AG20443 (cell line): ENCODE measurements at regions not wholly inside any gene's neighbourhood (a gene's known extent, or its start where the extent isn't known, plus 50 kb on each side); places are given as distances from the start of the nearest gene placed in this dataset.
"Not testable (repeated sequence)": the region's sequence is repeated elsewhere in the genome, so short reads cannot be mapped to it uniquely, and the experiment has no call there.

ENCODE experiments used
- DNase-seq: peaks from one replicate; pipeline ENCODE4 v3.0.0; 2012; ENCODE audit warnings: low spot score, mixed read lengths

DNA sequence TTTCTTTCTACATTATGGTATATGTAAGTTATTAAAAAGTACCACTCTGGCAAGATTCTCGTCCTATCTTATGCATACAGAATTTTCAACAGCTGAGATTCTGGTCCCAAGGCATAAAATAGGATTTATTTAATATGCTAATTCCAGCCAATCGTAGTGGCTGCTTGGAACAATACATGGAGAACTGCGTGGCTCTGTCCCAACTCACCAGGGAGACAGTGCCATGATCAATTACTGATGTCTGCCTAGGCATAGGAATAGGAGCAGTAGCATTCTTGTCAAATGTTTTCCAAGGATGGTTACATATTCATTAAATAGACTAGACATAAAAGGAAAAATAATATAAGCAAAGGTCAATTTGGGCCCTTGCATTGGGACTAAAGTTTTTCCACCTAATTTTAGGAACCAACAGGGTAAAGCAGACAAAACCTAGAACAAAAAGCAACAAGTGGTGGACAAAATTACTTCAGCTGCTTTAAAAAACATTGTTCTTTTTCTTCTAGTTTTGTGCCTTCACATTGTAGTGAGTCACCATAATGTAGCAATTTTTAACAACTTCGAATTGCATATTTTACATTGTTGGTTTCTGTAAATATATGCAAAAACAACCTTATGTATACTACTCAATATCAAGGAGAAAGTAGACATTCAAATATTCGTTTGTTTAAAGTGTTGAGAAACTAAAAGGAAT is 232.8 kb upstream of the ATP5MC3 start:
- DNase-seq = no peak

DNA sequence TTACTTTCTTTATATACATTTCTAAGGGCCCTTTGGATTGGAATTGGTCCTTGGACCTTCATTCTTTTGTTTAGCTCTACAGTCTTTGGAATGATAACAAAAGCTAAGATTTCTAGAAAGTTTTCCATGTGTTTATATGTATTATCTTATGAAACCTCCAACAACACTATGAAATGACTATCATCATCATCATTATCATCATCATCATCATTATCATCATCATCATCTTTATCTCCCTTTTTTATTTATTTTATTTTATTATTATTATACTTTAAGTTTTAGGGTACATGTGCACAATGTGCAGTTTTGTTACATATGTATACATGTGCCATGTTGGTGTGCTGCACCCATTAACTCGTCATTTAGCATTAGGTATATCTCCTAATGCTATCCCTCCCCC is 229.4 kb upstream of the ATP5MC3 start:
- not testable (repeated sequence) for DNase-seq

DNA sequence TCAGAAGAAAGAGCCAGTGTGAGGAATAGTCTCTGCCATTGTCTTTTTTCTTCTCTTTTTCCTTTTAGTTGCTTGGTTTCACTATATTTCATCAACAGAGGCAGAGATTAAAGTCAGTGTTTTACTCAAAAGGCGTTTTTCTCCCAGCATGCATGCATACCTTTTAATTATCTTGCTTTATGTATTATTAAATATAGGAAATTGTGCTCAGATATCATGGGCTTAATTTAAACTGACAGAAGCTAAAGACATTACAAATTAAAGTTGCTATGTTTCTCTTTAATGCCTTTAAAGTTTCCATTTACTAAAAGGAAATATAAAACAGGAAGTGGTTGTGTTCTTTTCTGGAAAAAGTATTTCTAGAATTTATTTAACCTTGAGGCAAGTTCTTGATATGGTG is 223.3 kb upstream of the ATP5MC3 start:
- DNase-seq = no peak

DNA sequence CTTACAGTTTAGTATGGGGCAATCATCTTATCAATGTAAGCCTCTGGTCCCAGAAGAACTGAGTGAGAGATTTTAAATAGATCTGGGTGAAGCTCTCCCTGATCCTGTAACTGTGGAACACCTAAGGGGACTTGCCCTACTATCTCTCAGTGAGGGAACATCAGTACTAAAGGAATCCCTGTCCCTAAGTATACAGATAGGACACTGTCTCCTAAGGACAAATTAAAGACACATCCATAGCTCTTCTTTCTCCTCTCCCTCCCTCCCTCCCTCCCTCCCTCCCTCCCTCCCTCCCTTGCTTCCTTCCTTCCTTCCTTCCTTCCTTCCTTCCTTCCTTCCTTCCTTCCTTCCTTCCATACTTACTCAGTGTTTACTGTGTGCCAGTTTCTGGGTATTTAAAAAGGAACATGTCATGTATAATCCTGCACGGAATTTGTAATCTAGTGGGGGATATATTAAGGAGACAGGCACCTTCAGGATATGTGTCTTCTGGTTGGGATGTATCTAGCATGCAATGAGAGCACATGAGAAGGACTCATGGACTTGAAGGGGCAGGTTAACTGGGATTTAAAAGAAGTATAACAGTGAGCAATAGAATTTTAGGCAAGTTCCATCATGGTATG is 222.2 kb upstream of the ATP5MC3 start:
- no peak for DNase-seq

DNA sequence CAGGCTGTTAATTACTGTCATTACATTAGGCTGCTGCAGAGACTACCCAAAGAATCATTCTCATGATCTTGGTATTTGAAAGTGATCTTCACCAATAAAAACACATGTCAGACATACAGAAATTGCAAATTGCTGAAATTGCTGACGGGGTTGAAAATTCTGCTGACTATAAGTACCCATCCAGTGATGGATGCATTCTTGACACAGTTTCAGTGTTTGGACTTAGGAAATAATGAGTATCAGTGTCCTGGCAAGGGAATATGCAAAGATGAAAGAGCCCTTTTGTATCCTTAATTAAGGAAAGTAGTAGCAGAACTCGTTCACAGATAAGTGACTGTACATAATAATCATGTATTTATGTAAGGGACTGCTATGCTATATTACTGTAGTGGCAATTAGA is 221.1 kb upstream of the ATP5MC3 start:
- DNase-seq = no peak

DNA sequence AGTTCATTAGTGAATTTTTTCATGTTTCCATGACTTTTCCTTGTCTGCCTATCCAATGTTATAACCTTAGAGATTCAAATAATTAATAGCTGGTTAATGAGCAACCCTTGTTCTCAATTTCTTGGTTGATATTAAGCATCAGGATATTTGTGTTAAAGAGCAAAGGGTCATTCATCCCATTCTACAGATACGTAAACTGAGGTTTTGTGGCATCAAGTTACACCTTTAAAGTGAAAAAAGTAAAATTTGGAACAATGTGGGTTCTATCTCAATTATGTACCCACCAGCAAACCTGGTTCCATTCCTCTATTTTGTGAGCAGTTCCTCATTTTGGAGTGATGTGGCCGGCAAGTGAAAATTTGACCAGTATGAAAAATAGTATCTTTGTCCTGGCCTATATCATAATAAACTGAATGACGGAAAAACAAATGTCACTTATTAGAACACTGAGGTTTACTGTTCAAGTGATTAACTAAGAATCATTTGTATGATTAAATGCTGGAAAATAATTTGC is 220.5 kb upstream of the ATP5MC3 start:
- no peak for DNase-seq

DNA sequence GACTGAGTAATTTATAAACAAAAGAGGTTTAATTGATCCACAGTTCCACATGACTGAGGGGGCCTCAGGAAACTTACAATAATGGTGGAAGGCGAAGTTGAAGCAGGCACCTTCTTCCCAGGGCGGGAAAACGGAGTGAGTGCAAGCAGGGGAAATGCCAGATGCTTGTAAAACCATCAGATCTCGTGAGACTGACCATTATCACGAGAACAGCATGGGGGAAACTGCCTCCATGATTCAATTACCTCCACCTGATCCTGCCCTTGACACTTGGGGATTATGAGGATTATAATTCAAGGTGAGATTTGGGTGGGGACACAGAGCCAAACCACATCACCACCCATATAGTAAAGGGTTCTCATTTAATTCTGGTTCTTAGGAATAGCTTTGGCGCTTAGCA is 219.5 kb upstream of the ATP5MC3 start:
- DNase-seq = no peak

DNA sequence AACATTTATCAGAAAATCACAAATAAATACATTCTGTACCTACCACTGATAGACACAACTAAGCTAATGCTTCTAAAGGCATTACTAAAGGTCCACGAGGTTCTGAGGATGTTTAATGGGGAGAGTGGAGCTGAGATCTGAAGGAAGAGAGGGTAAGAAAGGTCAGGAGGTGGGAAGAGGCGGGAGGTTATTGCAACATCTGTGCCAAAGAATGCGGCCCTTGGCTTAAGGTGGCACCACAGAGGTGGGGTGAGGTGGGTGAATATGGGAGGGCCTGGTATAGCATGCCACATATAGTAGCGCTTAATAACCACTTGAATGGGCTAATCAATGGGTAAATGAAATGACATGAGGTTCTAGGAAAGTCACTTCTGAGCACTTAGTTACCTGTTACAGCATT is 217.8 kb upstream of the ATP5MC3 start:
- no peak for DNase-seq

DNA sequence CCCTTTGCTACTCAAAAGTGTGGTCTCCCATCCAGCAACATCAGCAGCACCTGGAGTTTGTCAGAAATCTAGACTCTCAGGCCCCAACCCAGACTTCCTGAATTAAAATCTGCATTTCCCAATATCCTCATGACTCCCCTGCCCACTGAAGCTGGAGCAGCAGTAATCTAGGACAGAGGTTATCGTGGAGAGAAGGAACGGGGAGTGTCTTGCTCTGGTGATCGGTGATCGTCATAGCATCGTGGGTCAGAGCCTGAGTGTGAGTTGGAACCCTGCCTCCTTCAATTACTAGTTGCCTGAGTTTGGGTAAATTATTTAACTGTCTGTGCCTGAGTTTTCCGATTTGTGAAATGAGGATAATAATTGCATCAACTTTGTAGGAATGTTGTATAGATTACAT is 217.3 kb upstream of the ATP5MC3 start:
- DNase-seq = no peak

DNA sequence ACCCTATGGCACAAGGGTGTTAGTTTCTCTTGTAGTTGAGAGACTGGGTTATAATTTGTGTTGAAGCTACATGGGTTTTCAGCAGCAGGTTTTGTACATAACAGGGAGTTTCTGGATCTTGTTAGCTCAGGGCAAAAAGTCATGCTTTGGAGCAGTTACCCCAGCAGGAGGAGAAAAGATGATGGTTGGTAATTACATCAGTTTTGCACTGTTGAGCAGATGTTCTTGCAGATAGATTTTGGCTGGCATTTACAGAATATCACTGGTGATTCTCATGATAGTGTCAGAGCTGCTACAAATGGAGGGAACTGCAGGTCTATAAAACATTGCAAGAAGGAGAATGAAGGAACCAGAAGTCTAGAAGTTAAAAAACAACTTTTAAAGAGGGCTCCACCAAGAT is 215.2 kb upstream of the ATP5MC3 start:
- DNase-seq = no peak

DNA sequence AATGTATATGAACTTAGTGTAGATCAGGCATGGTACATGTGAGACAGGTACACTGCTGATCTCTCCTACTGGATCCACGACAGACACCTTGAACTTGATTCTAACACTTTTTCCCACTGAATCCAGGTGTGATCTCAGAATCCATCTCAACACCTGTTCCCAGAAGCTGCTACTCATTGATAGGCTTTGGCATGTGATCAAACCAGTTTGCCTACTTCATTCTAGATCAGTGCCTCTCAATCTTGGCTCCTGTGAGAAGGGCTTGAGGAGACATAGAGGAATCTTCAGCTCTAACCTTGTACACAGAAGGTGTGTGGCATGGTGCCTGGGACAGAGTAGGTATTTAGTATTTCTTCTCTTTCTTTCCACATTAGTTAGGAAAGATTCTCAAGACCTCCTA is 212.3 kb upstream of the ATP5MC3 start:
- DNase-seq = no peak

DNA sequence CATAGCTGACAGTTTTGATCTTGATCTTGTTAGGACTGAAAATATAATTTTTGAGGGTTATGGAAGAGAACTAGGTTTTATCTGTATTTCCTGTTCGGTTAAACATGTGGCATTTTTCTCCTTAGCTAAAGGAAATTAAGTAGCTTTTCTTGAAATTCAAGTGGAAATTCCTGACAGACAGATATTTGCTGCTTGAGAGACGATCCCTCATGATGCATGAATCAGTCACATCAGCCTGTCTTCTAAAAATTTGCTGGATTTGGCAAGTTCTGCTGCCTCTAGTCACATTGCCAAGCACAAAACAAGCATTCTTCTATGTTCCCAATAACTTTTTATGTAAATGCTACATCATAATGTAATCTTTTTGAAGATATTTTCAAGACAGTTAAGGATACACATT is 201.8 kb upstream of the ATP5MC3 start:
- no peak for DNase-seq

DNA sequence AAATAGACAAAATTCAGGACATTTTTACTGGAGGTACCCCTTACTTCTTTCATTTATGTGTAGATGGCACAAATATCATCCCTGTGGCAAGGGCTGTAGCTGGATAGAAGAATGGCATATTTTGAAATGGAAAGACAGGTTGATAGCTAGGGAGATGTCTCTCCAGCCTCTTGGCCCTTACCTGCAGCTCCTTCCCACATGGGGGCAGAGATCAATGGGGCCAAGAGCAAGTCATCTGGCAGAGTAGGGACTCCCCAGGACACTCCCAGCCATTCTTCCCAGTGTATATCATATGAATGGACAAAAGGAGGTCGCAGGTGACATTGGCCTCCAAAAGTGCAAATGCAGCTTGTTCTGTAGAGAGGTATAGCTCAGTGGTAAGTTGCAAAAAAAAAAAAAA is 192.2 kb upstream of the ATP5MC3 start:
- no peak for DNase-seq

DNA sequence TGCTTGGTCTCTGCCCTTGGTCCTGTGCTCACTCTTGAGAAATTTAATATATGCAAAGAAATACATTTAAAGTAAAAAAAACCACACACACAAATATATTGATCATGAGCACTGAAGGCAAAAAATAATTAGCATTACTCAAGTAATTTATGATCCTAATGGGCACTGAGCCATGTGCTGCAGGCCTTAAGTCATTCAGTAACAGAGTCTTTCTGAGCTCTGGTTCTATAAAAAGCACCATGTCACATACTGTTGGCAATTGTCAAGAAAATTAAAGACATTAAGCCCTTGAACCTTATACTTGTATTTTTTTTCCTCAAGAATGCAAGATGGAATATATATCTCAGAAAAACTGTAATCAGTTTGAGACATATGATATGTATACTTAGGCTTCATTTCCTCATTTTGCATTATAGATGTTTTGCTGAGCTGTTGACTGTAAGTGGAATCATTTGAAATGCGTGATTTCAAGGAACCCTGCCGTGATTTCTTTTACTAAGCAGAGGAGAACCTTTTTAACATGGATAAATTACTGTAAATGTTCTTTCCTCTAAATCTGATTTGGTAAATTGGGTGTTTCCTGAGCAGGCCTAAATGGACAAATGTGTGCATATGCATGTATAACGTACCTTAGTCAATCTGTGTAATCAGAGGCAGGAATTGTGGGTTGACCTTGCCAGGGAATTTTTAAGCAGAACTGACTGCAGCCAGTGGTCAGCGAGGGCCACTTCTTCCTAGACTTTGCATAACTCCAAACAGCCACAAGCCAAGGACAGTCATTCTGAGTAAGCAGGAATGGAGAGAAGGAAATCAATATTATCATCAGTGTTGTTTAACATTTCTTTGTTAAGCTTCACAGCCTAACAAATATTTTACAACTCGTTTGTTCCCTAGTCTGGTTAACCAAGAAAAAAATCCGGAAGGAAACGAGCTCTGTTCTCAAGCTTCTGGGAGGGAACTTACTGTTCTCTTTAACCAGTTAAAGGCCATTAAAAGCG is 191.5 kb upstream of the ATP5MC3 start:
- DNase-seq = peak; percentile 67

DNA sequence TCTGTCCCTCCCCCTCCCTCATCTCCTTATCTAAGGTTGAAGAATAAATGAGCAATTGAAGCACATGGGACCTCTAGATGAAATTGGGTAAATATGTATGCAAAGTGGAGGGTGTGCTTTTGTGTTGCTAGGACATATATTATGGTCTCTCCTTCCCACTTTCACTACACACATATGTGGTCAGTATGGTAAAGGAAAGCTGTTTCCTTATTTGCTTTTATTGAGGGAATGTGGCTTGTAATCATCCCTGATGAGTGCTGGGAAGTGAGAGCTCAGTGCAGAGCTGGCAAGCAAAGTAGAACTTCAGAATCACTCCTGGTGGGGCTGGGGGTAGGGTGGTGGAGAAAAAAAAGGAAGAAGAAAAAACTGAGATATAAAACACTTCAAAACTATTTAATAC is 189.9 kb upstream of the ATP5MC3 start:
- DNase-seq = no peak

DNA sequence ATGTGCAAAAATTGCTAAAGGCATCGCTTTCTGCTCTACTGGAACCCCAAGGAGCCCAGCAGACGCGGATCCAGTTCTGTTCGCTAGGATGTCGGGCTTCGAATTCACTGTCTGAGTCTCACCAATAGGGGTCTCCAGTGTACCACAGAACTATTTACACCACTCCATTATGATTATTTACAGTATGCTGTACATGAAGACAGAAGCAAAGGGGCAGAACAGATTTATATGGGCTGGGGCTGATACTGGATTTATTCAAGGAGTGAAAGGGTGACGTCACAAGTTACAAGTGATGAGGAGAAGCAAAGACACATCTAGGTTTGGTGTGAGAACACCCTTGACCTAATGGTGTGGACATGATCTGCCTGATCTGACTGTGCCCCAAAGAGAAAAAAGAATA is 185.3 kb upstream of the ATP5MC3 start:
- DNase-seq = peak; percentile 74

DNA sequence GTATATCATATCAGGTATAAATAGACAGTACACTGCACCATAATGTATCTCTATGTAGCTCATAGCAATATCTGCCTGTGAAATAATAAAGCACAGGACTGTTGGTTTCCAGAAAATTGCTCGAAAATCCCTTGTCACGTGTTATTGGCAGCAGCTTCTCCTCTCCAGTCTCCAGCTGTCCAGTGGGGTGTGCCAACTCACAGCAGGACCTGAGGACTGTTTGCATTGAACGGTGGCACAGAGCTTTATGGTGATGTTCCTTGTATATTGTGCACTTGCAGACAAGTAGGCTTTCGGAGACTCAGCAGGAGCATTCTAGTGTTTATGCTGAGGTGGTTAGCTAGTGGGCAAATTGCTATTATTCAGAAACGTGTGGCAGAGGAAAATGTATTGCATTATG is 182.2 kb upstream of the ATP5MC3 start:
- DNase-seq = no peak

DNA sequence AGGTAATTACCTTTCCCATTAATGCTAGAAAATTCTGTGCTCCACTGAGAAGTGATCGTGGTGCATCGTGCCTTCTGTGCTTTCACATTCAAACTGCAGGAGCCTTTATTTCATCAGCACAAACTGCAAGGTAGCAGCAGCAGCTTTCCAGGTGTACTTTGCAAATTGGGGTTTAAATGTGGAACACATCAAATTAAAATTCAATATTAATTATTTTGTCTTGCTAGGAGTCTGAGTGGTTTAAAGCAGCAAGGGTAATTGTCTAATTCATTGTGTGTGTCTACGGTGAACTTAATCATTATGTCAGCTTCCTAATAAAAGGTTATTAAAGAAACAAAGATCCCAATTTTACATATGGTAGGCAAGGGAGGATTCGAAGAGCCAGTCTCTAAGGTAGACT is 180.8 kb upstream of the ATP5MC3 start:
- no peak for DNase-seq

DNA sequence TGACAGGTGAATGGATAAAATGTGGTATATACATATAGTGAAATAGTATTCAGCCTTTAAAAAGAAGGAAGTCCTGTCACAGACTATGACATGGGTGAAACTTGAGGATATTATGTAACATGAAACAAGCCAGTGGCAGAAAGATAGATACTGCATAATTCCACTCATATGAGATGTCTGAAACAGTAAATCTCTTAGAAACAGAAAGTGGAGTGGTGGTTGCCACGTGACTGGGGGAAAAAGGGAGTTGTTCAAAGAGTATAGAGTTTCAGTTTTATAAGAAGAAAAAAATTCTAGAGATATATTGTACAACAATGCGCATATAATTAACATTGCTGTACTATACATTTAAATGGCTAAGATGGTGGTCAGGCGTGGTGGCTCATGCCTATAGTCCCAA is 178.2 kb upstream of the ATP5MC3 start:
- DNase-seq = no peak

DNA sequence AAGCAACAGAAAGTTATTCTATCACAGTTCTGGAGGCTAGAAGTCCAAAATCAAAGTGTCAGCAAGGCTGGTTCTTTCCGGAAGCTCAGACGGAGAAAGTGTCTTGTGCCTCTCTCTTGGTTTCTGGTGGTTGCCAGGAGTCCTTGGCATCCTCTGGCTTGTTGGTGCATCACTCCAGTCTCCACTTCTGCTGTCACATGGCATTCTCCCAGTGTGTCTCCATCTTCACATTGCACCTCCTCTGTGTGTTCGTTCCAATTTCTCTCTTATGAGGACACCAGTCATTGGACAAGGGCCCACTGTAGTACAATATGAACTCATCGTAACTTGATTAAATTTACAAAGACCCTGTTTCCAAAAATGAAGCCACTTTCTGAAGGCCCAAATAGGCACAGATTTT is 175.4 kb upstream of the ATP5MC3 start:
- DNase-seq = no peak

DNA sequence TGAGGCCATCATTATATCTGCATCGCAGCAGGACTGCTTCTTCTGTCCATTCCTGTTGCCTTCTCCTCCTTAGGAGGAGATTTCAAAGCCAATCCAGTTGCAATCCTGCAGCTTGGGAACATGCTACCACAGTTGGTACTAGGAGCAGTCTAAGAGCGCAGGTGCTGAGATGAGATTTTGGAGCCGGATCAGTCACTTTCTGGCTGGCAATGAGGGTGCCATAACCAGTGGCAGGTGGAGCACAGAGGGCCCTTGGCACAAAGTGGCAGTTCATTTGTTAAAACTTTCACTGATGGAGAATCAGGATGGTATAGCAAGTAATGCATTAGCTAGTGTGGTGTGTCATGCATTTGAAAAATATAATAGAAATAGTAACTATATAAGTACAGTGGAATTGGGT is 173.7 kb upstream of the ATP5MC3 start:
- no peak for DNase-seq

DNA sequence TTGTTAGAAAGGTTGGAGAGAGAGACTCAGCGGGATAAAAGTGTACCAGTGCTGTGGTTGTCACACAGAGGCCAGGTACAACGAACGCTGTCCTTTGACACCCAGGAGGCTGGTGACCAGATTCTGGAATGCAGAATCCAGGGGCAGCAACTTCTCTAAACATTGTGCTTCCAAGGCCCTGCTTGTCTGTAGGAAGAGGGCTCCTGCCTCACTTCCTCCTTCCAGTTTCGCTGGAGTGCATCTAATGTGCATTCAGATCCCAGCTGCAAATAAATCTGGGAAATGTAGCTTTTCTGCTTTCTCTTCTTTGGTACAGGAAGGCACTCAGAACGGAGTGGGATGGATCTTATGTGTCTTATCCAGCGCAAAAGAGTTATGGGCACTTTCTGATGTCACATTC is 171.8 kb upstream of the ATP5MC3 start:
- no peak for DNase-seq

DNA sequence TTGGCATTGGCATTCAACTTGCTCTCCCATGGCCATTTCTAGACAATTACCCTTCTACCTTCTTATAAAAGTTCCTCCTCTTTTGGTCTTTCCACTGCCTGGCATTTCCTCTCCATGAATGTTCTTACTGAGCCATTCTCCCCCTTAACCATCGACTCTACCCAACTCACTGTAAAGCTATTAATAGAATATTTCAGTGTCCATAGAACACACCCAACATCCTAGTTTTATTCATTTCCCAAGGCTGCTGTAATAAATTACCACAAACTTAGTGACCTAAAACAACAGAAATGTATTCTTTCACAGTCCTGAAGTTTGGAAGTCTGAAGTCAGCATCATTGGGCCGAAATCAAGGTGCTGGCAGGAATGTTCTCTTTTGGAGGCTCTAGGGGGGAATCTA is 170.0 kb upstream of the ATP5MC3 start:
- no peak for DNase-seq
